Endodermal cell (in vitro differentiated cells): ENCODE measurements at regions not wholly inside any gene's neighbourhood (a gene's known extent, or its start where the extent isn't known, plus 50 kb on each side); places are given as distances from the start of the nearest gene placed in this dataset.

Source experiments
- DNase-seq: peaks from one replicate; pipeline ENCODE4 v3.0.0-alpha.2; 2017
- H3K27ac ChIP-seq: 2 replicates; pipeline ENCODE4 v1.5.1; 2013; ENCODE audit warnings: mild to moderate bottlenecking, low read depth, low read length, moderate library complexity
- H3K27me3 ChIP-seq: 2 replicates; pipeline ENCODE4 v1.6.1; 2013; ENCODE audit warnings: mild to moderate bottlenecking, low read length, moderate library complexity; ENCODE audit not compliant: insufficient read depth, control insufficient read depth, poor library complexity, severe bottlenecking
- H3K36me3 ChIP-seq: 2 replicates; pipeline ENCODE4 v1.7.0; 2013; ENCODE audit warnings: mild to moderate bottlenecking, low read length, moderate library complexity; ENCODE audit not compliant: control insufficient read depth, insufficient read depth
- H3K4me1 ChIP-seq: one replicate; pipeline ENCODE4 v1.7.0; 2013; ENCODE audit warnings: low read length; ENCODE audit not compliant: control insufficient read depth, insufficient read depth
- H3K4me3 ChIP-seq: 2 replicates; pipeline ENCODE4 v1.5.1; 2013; ENCODE audit warnings: mild to moderate bottlenecking, low read length, moderate library complexity
- H3K9ac ChIP-seq: 2 replicates; pipeline ENCODE4 v1.6.1; 2013; ENCODE audit warnings: mild to moderate bottlenecking, low read length, moderate library complexity; ENCODE audit not compliant: poor library complexity, severe bottlenecking; ENCODE audit errors: extremely low read depth
- H3K9me3 ChIP-seq: 2 replicates; pipeline ENCODE4 v1.6.1; 2013; ENCODE audit warnings: mild to moderate bottlenecking, low read length, moderate library complexity; ENCODE audit not compliant: control insufficient read depth
- H3K27ac Mint-ChIP-seq: 2 replicates; pipeline ENCODE4 v1.8.0; 2020; ENCODE audit warnings: mixed read lengths
- H3K27me3 Mint-ChIP-seq: 2 replicates; pipeline ENCODE4 v1.8.0; 2021; ENCODE audit warnings: mild to moderate bottlenecking, mixed read lengths; ENCODE audit not compliant: insufficient read depth
- H3K36me3 Mint-ChIP-seq: 2 replicates; pipeline ENCODE4 v1.8.0; 2020; ENCODE audit warnings: low read depth, mixed read lengths
- H3K4me1 Mint-ChIP-seq: 2 replicates; pipeline ENCODE4 v1.8.0; 2020; ENCODE audit warnings: mixed read lengths
- H3K4me3 Mint-ChIP-seq: 2 replicates; pipeline ENCODE4 v1.8.0; 2020; ENCODE audit warnings: mild to moderate bottlenecking, moderate library complexity, mixed read lengths
- H3K9me3 Mint-ChIP-seq: 2 replicates; pipeline ENCODE4 v1.8.0; 2020; ENCODE audit warnings: mild to moderate bottlenecking, mixed read lengths
- CTCF ChIP-seq: fragments of 200-600 bp; sonication (generic); conservative IDR thresholded peaks from 2 replicates; pipeline ENCODE4 v1.5.0; 2021; ENCODE audit warnings: antibody characterized with exemption, mild to moderate bottlenecking
- WGBS, 2 experiments: methylation state at CpG; one replicate each; pipeline versions ENCODE4 v1.1.5 to v1.1.7; 2013; ENCODE audit warnings: missing lambda C conversion rate in 2 of 2, mixed read lengths in 1 of 2; ENCODE audit not compliant: insufficient coverage in 1 of 2, insufficient read length in 1 of 2; 5-methylcytosine and 5-hydroxymethylcytosine counted together

- peaks cover 4% of the 10 kb centered on the region for H3K4me1 Mint-ChIP-seq
- 83 to 94% methylated on average over 5 of the region's 5 CpGs for WGBS, 2 experiments
- Histone ChIP-seq H3K9me3 (peaks cover 29% of the 10 kb centered on the region), H3K9ac (no peak overlapping the region), H3K4me3 (no peak overlapping the region), H3K36me3 (no peaks in the 10 kb centered on the region), H3K27ac (no peak overlapping the region), H3K27me3 (no peaks in the 10 kb centered on the region), H3K4me1 (no peaks in the 10 kb centered on the region)
- no peaks in the 10 kb centered on the region for H3K27me3 Mint-ChIP-seq
- TF ChIP-seq CTCF = no peak
- no peaks in the 10 kb centered on the region for H3K36me3 Mint-ChIP-seq
- no peak overlapping the region for H3K4me3 Mint-ChIP-seq
- DNase-seq = no peak
- H3K27ac Mint-ChIP-seq = no peak overlapping the region
- peaks cover 13% of the 10 kb centered on the region for H3K9me3 Mint-ChIP-seq
Measured at GRCh38 chr12:42969355-42969754, 379.8 kb upstream of the PRICKLE1 start.

GRCh38 chr12:42968426-42968825 is 378.9 kb upstream of the PRICKLE1 start:
- TF ChIP-seq CTCF = no peak
- 83% methylated on average over 1 of the region's 1 CpG; no CpG with 5 or more reads in 1 of the 2 experiments for WGBS, 2 experiments

GRCh38 chr12:42967850-42968249 is 378.3 kb upstream of the PRICKLE1 start:
- Mint-ChIP-seq H3K27me3 (no peaks in the 10 kb centered on the region), H3K4me3 (no peak overlapping the region), H3K36me3 (no peaks in the 10 kb centered on the region), H3K27ac (no peak overlapping the region), H3K4me1 (peaks cover 4% of the 10 kb centered on the region), H3K9me3 (peaks cover 13% of the 10 kb centered on the region)
- Histone ChIP-seq H3K27ac (no peak overlapping the region), H3K9ac (no peak overlapping the region), H3K36me3 (no peaks in the 10 kb centered on the region), H3K9me3 (peaks cover 29% of the 10 kb centered on the region), H3K27me3 (no peaks in the 10 kb centered on the region), H3K4me1 (no peaks in the 10 kb centered on the region), H3K4me3 (no peak overlapping the region)
- no peak for TF ChIP-seq CTCF
- no peak for DNase-seq
- WGBS, 2 experiments = 90 to 100% methylated on average over 1 to 2 of the region's 3 CpGs

More at GRCh38 chr12:42968426-42968825, 378.9 kb upstream of the PRICKLE1 start:
- no peak overlapping the region for H3K27ac ChIP-seq
- no peak for DNase-seq
- no peaks in the 10 kb centered on the region for H3K4me1 ChIP-seq
- H3K27me3 ChIP-seq = no peaks in the 10 kb centered on the region
- peaks cover 29% of the 10 kb centered on the region for H3K9me3 ChIP-seq
- no peak overlapping the region for H3K27ac Mint-ChIP-seq
- no peak overlapping the region for H3K9ac ChIP-seq
- H3K27me3 Mint-ChIP-seq = no peaks in the 10 kb centered on the region
- H3K9me3 Mint-ChIP-seq = peaks cover 13% of the 10 kb centered on the region
- peaks cover 4% of the 10 kb centered on the region for H3K4me1 Mint-ChIP-seq
- H3K4me3 Mint-ChIP-seq = no peak overlapping the region
- H3K4me3 ChIP-seq = no peak overlapping the region
- no peaks in the 10 kb centered on the region for H3K36me3 ChIP-seq
- H3K36me3 Mint-ChIP-seq = no peaks in the 10 kb centered on the region
